GM21619 (cell line): ENCODE measurements at regions not wholly inside any gene's neighbourhood (a gene's known extent, or its start where the extent isn't known, plus 50 kb on each side); places are given as distances from the start of the nearest gene placed in this dataset.

Experiments
- ATAC-seq: cut with Tn5 transposase; IDR thresholded peaks from one replicate; pipeline ENCODE4 v1.9.1; 2021; ENCODE audit not compliant: unreplicated experiment

DNA sequence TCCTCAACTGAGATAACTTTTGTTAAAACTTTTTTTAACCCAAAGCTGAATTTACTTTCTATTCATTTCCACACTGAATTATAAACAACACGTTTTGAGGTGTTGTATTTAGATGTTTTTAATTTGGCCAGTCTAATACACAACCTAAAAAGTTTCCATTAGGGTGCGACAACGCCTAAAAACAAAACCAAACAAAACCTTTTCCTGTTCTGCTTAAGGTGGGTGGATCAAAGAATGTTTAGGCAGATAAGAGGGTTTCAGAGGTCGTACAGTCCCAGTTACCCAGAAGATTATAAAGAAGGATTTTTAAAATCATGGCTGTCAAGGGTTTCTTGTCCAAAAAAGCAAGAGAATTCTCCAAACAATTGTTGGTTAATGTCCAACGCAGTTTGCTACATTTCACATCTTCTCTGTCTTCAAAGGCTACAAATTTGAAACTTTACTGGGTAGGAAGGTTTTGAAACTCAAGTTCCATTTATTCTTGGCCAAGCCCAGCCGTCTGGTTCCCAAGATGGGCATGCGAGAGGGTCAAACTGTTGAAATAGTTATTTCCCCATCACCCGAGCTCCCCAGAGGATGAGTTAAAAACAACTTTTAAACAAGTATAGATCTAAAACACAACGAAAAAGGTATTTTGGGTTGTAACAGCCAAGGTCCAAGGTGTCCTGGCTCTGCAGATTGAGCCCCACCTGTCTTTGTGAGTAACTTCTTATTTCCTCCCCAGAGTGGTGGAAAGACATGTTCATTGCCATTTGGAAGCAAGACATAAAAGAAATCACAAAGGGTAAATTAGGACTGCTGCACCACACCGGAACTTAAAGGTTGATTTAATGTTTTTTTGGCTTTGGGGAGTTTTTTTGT is 122.8 kb upstream of the MAP3K1 start:
- ATAC-seq = no peak

GRCh38 chr5:56688402-56688801 is 126.9 kb upstream of the MAP3K1 start:
- ATAC-seq = no peak

- peak; percentile 72 for ATAC-seq
These were observed 128.8 kb upstream of the MAP3K1 start for GRCh38 chr5:56686337-56687195.

GRCh38 chr5:56685503-56686217 is 129.7 kb upstream of the MAP3K1 start:
- ATAC-seq = no peak

DNA sequence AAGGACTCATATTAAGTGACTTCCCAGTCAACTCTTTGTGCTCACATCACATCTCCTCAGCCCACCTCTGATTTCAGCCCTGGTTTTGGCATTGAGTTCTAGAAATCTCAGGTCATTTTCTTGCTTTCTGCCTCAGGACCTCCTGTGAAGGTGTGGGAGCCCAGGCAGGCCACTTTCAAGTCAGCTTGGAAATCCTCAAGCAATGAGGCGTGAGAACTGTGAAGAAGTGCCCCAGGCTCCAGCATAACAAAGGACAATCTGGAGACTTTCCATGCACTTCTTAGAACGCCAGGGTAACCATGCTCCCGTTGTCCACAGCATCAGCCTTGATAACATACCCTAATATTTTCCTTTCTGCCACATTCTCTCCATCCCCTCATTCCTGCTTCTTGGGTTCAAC is 131.2 kb upstream of the MAP3K1 start:
- ATAC-seq = no peak

DNA sequence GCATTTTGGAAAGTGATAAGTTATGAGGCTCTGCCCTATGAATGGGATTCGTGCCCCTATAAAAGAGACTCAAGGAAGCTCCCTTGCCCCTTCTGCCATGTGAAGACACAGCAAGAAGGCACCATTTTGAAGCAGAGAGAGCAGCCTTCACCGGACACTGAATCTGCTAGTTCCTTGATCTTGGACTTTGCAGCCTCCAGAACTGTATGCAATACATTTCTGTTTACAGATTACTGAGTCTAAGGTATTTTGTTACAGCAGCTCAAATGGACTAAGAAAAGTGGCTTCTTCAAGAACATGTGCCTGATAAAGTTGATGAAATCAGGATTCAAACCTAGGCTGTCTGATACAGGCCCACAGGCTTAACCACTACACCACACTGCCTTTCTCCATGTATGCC is 131.6 kb upstream of the MAP3K1 start:
- ATAC-seq = no peak

GRCh38 chr5:56683281-56683680 is 132.1 kb upstream of the MAP3K1 start:
- no peak for ATAC-seq

GRCh38 chr5:56681346-56681745 is 134.0 kb upstream of the MAP3K1 start:
- no peak for ATAC-seq

GRCh38 chr5:56680731-56681130 is 134.6 kb upstream of the MAP3K1 start:
- no peak for ATAC-seq

DNA sequence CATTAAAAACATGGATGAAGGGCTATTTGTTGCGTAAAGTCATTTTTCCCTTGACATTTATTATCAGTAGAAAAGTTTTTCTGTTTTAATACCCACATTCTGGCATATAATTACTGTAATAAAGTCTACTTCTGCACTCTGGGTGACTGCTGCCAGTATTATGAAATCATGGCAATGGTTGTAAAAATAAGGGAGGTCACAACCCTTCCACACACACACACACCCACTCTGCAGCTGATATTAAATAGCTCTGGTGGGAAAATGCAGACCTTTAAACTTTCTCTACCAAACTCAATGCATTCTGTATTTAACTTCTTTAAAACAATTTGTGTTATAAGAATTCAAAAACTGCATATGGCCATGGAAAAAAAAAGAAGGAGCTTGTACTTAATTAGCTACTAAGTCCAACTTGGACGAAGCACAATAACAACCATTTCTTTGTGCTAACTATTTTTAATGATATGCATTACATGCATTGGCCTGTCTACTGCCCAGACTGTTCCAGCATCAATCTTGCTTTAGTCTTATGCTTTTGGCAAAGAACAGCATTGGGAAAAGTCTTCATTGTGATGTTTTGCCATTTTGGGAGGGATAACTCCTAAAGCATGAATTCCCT is 137.6 kb upstream of the MAP3K1 start:
- no peak for ATAC-seq

GRCh38 chr5:56676091-56676768 is 139.1 kb upstream of the MAP3K1 start:
- ATAC-seq = peak; percentile 77

GRCh38 chr5:56674441-56674840 is 140.9 kb upstream of the MAP3K1 start:
- no peak for ATAC-seq

- ATAC-seq = no peak
These were observed 142.2 kb upstream of the MAP3K1 start for GRCh38 chr5:56673171-56673570.

DNA sequence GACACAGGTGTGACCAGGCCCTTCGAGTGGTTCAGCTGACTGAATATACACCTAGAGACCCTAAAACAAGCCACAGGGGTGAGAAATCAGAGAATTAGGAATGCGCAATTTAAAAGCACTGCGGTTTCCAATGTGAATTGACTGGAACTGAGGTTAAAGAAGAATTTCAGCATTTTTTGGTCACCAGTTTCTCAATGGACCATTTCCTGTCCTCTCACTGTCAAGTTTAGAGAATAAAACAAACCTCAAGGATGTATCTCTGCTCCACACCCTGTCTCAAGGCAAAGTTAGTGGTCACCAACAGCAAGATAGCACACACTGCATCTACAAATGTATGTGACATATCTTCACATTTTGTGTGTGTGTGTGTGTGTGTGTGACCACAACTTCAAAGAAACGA is 143.8 kb upstream of the MAP3K1 start:
- no peak for ATAC-seq

DNA sequence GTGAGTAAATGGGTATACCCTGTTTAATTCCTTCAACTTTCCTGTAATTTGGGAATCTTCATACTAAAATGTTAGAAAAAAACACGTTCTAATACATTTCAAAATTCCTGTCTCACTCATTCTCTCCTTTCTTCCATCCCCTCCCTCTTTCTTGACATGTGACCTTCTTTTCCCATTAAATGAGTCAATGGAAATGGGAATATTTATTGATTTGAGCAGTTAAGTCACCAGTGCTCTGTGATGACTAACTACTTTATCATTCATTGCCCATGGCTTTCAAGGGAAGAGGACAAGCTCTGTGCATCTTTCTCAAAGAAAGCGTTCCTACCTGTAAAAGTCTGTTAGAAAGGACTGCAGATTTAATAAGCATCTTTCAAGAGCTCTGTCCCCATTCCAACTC is 144.4 kb upstream of the MAP3K1 start:
- ATAC-seq = no peak

- ATAC-seq = peak; percentile 97
These were observed 145.5 kb upstream of the MAP3K1 start for GRCh38 chr5:56669534-56670483.

GRCh38 chr5:56668996-56669395 is 146.4 kb upstream of the MAP3K1 start:
- no peak for ATAC-seq

DNA sequence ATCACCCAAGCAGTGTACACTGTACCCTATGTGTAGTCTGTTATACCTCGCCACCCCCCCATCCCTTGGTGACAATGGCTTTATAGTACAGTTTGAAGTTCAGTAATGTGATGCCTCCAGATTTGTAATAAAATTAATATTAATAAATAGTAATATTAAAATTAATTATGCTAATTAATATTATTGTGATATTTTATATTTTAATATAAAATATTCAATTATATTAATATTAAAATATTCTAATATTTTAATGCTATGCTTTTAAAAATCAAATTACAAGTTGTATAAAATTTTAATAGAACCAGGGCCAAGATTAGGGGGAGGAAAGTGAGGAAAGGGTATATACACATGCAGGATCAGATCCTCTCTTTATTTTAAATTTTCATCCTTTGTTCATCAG is 147.7 kb upstream of the MAP3K1 start:
- no peak for ATAC-seq

DNA sequence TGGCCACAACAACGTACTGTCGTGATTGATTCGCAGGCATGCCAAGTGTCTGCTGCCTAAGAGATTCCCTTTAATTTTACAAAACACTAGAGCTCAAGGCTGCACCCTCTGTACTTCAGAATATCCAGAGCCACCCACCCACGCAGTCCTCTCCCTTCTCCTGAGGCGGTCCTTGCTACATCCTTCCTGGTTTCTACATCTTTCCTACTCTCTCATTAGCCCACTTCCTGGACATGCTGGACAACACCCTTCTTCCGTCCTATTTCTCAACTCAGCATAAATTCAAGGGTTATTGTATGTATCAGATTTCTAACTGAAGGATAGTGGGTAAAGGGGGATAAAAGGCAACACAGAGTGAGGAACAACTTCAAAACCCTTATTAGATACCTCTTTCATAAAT is 148.4 kb upstream of the MAP3K1 start:
- no peak for ATAC-seq
